Choroid plexus epithelial cell (primary cell): ENCODE measurements at regions not wholly inside any gene's neighbourhood (a gene's known extent, or its start where the extent isn't known, plus 50 kb on each side); places are given as distances from the start of the nearest gene placed in this dataset.

Source experiments
- DNase-seq: peaks from one replicate; pipeline ENCODE4 v3.0.0-alpha.2; 2010; ENCODE audit warnings: low read depth
- H3K4me3 ChIP-seq: 2 replicates; pipeline ENCODE4 v1.5.1; 2011; ENCODE audit warnings: low read depth, mild to moderate bottlenecking, control low read depth, low read length, moderate library complexity
- TF ChIP-seq, protein P1 (sequence below): conservative IDR thresholded peaks from 2 replicates; pipeline ENCODE4 v1.5.1; 2011; ENCODE audit warnings: low read depth, mild to moderate bottlenecking, control low read depth, inconsistent platforms, low read length, moderate library complexity

DNA sequence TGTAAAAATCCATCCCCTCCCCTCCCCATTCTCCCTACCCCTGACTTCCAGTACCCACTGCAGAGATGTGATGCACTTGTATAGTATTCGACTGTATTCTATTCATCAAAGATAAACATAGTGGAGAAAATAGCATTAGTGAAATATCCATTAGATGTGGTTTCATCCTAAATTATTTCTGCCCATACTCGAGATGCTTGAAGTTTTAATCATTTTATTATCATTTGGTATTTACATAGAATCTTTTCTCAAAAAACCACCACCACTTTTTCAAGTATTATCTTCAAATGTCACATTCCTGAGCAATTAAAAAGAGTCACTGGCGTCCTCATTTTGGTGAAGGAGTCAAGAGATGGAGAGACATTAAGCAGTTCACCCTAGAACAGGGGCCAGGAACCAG is 181.9 kb downstream of the HAO1 start:
- TF ChIP-seq, protein P1, sequence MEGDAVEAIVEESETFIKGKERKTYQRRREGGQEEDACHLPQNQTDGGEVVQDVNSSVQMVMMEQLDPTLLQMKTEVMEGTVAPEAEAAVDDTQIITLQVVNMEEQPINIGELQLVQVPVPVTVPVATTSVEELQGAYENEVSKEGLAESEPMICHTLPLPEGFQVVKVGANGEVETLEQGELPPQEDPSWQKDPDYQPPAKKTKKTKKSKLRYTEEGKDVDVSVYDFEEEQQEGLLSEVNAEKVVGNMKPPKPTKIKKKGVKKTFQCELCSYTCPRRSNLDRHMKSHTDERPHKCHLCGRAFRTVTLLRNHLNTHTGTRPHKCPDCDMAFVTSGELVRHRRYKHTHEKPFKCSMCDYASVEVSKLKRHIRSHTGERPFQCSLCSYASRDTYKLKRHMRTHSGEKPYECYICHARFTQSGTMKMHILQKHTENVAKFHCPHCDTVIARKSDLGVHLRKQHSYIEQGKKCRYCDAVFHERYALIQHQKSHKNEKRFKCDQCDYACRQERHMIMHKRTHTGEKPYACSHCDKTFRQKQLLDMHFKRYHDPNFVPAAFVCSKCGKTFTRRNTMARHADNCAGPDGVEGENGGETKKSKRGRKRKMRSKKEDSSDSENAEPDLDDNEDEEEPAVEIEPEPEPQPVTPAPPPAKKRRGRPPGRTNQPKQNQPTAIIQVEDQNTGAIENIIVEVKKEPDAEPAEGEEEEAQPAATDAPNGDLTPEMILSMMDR = no peak
- no peak for DNase-seq
- H3K4me3 ChIP-seq = no peak overlapping the region

DNA sequence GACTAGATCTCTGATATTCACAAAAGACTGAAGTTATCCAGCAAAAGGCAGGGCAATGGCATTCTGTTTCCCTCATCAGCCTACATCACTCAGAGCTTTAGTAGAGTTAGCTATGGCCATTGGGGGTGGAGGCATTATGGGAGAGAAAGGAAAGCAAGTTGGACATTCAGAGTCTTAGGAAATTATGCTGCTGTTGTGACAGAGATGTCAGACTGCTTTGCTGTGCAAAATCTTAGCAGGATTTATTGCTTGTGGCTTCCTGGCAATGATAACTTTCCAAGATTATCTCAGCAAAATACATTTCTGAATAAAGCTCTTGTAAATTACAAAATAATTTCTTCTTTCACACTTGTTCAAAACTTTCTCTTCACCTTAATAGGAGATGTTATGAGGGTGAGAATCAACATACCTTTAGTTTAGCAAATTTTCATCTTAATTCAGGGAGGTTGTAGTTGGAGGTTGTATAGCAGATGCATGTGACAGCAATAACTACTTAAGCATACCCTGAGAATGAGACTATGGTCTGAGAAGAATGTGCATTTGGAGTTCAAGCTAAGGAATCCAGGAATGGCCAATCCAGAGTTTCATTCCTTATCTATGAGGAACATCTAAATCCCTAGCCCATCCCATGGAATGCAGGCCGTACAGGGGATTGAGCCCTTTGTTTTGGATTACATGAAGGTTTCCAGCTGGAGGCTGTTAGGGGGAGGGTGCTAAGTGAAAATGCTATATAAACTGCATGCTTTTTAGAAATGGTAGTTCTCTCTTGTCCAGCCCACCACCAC is 179.8 kb downstream of the HAO1 start:
- DNase-seq = no peak
- TF ChIP-seq, protein P1 = no peak

DNA sequence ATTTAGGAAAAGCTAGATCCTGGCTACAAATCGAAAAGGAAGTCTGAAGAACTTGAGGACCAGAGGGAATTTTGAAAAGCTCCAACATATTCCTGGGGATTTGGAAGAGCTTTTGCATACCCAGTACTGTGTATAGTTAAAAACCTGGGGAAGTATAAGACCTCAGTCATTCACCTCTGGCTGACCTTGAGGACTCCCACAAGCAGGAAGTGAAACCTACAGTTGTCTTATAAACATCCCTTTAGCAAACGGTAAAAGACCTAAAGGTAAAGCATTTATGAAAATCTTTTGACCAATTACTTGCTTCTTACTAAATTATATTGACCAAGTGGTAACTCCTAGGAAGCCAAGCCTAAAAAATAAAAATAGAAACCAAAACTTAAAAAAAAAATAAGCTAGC is 175.0 kb downstream of the HAO1 start:
- peak; percentile 12 for DNase-seq
- TF ChIP-seq, protein P1 = no peak
- no peak overlapping the region for H3K4me3 ChIP-seq

More for the DNA sequence above, 179.8 kb downstream of the HAO1 start:
- H3K4me3 ChIP-seq = no peak overlapping the region

DNA sequence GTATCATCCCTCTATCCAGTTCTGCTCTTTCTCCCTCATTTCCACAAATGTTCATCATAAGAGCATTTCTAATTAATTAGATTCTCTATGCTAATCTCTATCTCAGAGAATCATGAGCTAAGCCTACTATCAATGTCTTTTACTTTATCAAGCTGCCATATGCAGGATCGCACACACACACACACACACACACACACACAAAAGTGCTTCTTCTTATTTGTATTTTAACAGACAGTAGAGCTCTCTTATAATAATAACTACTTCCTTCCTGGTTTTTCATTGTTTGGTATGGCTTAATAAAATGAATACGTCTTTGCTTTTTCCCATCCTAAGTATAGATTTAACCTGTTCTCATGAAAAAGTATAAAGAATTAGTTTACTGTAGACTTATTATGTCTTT is 170.2 kb downstream of the HAO1 start:
- no peak for DNase-seq
- TF ChIP-seq, protein P1 = no peak
- no peak overlapping the region for H3K4me3 ChIP-seq

DNA sequence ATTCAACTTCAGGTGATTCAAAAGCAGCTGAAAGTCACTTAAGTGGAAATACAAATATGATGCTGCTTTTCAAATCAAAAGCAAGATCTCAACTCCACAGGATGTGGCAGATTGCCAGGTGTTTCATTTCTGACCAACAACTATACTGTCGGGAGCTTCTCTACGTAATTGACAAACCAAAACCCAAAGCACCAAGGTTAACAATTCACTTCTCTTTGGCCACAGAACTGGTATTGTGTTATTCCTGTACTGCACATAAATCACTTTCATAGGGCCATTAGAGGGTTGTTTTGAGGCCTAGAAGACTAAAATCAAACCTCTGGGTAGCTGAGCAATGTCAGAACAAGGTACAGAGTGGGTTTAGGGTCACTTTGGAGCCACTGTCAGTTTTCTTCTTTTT is 169.7 kb downstream of the HAO1 start:
- peak; percentile 65 for DNase-seq
- H3K4me3 ChIP-seq = no peak overlapping the region
- TF ChIP-seq, protein P1 = no peak

DNA sequence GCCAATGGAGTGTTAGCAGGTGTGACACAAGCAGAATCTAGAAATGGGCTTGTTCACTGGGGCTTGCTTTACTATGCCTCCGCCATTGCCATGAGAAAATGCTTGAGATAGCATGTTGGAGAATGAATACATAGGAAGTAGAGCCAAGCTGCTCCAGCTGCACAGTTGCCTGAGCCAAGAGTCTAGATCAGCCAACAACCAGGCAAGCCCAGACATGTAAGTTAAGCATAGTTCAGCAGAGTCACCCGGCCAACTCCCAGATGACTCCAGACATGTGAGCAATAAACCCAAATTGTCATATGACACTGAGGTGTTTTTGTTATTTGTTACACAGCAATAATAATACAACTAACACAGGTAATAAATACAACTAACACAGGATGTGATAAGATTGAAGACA is 167.9 kb downstream of the HAO1 start:
- TF ChIP-seq, protein P1 = no peak
- no peak overlapping the region for H3K4me3 ChIP-seq
- DNase-seq = peak; percentile 58

DNA sequence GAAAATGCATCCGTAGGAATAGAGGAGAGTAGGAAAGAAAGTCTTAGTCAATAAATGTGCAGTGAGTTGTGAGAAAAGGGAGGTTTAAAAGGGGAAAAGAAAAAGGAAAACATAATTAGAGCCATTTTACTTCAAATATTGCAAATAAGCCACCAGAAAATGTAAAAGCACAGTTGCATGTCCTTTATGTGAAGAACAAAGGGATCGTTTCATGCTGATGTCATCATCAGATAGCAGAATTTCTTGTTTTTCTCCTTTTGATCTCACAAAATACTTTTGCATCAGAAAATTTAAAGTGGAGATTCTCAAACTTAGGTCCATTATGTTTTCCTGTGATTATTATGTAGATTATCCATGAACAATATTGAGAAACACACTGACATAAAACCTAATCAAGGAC is 166.7 kb downstream of the HAO1 start:
- TF ChIP-seq, protein P1 = no peak
- H3K4me3 ChIP-seq = no peak overlapping the region

More for the DNA sequence above, 166.7 kb downstream of the HAO1 start:
- DNase-seq = no peak
